NCI-H1436 treated with DMSO at 0.1 percent for 48 hours (cell line): ENCODE measurements at regions not wholly inside any gene's neighbourhood (a gene's known extent, or its start where the extent isn't known, plus 50 kb on each side); places are given as distances from the start of the nearest gene placed in this dataset.

Experiments used
- DNase-seq: peaks from one replicate; lab custom pipeline; 2025; lab: John Stamatoyannopoulos, UW

DNA sequence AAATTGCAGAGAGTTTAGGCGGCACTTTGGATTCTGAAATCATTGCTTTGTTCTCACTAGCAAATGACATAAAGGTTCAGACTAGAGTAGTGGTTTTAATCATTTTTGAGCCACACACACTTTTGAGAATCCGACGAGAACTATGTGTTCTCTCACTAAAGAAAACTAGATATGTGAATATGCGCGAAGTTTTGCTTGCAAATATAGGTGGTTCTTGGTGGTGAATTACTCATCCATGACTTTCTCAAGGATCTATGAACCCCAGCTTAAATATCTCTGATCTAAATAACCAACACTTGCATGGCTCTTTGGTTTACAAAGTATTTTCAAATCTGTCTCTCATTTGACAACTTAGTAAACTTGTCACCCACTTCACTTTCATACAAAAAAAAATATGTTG, 54.8 kb downstream of the NOG start:
- DNase-seq = no peak

- DNase-seq = no peak
These were observed 55.3 kb downstream of the NOG start for GRCh38 chr17:56648806-56649205.

DNA sequence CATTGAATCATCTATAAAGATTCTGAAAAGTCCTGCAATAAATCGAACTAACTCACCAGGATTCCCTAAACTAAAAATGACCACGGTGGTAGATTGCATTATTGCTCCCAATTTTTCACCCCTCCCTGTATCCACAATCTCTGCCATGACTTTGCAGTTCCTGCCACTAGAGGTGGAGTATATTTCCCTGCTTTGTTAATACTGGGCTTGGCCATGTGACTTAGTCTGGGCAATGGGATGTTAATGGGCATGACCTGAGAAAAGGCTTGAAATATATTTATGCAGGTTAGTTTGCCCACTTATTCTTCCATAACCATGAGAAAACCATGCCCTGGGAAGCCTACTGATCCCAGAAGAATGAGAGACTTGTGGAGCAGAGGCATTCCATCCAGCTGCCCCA, 59.1 kb downstream of the NOG start:
- DNase-seq = no peak

GRCh38 chr17:56653877-56654276, 60.4 kb downstream of the NOG start:
- DNase-seq = no peak

- no peak for DNase-seq
These were observed 63.3 kb downstream of the NOG start for GRCh38 chr17:56656701-56657327.

- no peak for DNase-seq
These were observed 65.1 kb downstream of the NOG start for GRCh38 chr17:56658648-56659047.

GRCh38 chr17:56659622-56660021, 66.1 kb downstream of the NOG start:
- no peak for DNase-seq

GRCh38 chr17:56661906-56662305, 68.4 kb downstream of the NOG start:
- no peak for DNase-seq

GRCh38 chr17:56665864-56666263, 72.4 kb downstream of the NOG start:
- DNase-seq = no peak

GRCh38 chr17:56667925-56668458, 74.5 kb downstream of the NOG start:
- no peak for DNase-seq

GRCh38 chr17:56672195-56672594, 78.7 kb downstream of the NOG start:
- no peak for DNase-seq

- DNase-seq = no peak
These were observed 81.0 kb downstream of the NOG start for GRCh38 chr17:56674401-56674925.

DNA sequence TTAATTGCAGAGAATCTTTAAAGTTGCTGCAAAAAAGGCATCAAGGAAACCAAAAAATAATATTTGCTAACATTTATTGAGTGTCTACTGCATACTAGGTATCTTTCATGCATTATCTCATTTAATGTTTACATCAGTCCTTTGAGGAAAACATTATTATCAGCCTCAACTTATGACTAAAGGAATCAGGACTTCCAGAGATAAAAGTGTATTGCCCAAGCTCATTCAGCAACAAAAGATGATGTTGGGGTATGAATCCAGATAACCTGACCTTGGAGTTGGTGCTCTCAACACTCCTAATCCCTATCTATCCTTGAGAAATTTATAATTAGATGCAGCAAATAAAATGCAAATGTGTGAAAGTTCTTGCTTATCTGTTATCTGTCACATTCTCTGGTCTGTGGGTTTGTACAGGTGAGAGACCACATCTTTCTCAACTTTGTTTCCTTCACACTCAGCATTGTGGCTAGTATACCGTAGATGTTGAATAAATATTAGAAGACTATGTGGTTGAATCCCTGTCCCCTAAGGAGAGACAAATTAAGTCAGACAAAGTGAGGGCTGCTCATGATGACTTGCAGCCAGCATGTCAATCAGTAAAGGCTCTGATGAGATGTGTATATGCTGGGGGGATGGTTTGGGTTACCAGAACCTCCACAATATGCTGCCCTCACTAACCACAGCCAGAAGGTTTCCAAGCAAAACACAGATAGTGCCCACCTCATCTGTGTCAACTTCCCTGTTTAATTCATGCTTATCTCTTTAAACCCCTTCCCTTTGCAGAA, 82.6 kb downstream of the NOG start:
- no peak for DNase-seq

DNA sequence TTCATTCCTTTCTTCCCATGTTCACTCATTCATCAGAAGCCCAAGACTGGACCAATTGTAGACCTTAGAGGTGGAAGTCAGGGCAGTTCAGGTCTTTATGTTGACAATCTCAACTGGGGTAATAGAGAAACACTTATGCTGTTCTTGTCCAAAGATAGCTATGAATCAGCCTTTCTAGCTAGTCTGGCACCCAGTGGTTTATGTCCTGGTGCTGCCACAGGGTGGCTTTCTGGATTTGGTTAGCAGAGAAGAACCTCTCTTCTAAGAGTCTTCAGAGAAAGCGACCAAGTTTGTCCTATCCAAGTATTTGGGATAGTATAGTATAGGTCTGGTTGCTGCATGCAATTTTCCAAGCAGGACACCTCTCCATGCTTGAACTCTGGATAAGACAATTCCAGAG, 83.3 kb downstream of the NOG start:
- no peak for DNase-seq

DNA sequence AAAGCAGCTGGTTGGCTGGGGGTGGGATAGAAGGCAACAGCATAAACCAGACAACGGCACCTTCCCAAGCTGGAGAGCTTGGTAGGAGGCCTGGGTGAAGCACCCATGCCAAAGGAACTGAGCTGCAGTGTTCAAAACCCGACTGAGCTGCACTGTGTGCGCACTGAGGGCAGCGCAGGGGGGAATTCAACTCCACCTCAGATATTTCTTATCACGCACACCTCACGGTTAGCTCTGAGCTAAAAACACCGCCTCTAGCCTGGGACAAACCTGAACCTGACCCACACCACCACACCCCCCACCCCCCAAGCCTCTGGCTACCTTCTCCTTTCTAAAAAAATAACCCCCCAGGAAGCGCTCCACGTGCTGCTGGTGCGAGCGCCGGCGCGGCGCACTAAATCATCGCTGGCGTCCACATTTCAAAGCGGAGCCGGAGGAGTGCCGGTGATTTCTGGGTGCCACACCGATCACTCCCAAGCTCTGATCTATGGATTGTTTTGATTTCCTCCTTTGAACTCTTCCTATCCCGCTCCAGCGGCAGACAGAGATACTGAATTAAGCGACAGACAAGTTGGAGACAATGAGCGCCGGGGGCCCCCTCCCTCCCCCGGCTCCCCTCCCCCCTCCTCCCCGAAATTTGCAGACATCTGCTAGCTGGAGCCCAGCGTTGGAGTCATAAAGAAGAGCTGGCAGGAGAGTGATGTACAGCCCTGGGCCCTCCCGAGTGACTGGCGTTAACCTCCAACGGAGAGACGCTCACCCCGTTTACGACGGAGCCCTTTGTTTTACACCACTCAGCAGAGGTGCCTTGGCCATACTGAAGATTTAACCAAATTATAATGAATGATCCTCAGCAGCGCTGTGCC, 85.0 kb downstream of the NOG start:
- DNase-seq = no peak

DNA sequence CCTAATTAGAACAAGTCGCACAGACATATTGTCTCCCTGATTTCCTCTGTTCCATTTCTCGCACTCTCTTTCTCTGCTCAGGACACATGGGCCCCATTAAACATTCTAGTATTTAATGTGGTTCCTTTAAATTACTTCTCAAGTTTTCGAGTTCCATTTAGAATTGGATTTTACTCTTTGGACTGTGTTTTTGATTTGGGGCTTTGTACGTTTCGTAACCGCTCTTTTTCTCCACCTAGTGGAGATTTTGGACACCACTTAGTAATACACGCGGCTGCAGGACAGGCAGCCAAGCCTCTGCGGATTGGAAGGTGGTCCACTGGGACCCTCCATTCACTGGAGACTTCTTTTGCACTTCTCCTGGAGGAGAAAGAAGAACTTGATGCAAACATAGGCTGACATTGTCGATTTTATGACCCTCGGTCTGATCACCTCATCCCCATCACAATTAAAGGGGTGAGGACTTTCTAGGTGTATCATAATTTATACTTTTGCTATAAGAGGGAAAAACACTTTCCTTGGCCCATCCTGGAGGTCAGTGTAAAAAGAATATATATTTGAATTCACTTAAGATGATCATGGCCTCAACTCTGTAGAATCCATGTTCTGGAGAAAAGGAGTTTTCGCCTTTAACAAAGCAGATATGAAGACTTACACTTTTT, 85.7 kb downstream of the NOG start:
- DNase-seq = no peak

DNA sequence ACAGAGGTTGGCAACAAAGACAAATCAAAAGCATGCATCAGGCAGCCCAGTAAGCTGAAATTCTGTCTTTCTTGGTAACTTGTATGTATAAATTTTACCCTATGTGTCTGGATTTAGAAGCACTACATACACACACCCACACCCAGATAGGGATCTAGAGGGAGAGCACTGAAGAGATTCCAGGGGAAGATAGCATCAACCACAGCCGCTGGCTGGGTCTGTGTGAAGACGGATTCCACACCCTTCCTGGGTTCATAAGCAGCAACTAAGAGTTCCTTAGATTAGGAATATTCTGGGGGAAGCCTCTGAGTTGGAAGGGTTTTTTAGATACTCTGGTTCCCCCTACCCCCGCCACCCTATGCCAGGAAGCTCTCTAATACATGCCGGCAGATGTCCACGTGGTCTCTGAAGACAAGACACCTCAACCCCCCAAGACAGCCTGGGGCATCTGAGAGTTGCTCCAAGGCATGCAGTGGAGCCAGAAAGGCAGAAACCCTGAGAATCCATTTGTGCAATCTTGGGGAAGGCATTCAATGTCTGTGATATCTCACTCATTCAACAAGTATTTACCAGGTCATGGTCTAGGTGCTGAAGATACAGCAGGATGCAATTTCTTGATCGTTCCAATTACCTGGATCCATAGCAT, 86.4 kb downstream of the NOG start:
- no peak for DNase-seq

DNA sequence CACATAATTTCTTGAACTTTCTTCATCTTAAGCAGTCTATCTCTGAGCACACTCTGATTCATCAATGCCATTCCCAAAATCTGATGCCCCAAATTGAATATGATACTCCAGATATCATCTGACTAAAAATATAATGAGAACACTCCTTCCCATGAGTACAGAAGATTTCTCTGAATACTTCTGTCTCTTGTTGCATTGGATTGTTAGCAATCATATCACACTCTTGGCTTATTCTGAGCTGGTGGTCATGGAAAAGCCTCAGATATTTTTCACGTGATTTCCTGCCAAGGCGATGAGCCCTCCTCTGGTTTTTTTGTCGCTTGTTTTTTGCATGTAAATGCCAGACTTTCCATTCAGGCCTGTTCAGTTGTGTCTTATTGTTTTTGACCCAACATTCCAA, 87.2 kb downstream of the NOG start:
- DNase-seq = no peak

- DNase-seq = no peak
These were observed 88.2 kb downstream of the NOG start for GRCh38 chr17:56681561-56682266.

DNA sequence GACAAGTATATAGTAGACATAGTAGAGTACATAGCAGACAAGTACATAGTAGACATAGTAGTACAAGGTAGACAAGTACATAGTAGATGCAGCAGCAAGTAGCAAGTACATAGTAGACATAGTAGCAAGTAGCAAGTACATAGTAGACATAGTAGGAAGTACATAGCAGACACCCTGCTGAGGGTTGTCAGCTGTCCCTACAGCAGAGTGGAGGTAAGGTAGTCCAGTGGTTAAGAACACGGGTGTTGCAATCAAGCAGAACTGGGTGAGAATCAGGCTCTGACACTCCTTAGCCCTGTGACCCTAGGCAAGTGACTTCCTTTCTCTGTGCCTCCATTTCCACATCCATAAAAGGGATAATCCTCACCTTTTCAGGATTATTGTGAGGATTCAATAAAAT, 94.7 kb downstream of the NOG start:
- no peak for DNase-seq
